ENCODE measurements at regions not wholly inside any gene's neighbourhood (a gene's known extent, or its start where the extent isn't known, plus 50 kb on each side); places are given as distances from the start of the nearest gene placed in this dataset.

DNA sequence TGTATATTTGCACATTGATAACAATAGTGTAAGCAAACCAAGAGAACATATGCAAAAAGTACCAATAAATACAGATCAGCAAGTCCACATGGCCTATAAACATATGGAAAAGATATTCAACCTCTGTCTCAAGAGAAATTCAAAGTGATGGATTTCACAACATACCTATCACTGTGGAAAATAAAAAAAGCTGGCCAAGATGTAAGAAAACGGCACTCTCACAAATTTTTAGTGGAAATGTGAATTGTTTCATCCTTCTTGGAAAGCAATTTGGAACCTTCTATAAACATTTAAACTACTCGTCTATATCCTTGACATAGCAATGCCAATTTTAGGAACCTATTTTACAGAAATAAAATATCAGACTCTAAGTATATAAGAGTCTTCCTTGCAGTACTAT, 559.8 kb downstream of the QKI start:
- no peaks in the 10 kb centered on the region for H3K27me3 ChIP-seq (replicated peaks)
- no peak overlapping the region for H3K4me3 ChIP-seq (ENCODE audit: low read depth, low read length)
- H3K27ac ChIP-seq: no peak overlapping the region
- DNase-seq: no peak
- no peaks in the 10 kb centered on the region for H3K36me3 ChIP-seq (replicated peaks)
- TF ChIP-seq, protein P1, sequence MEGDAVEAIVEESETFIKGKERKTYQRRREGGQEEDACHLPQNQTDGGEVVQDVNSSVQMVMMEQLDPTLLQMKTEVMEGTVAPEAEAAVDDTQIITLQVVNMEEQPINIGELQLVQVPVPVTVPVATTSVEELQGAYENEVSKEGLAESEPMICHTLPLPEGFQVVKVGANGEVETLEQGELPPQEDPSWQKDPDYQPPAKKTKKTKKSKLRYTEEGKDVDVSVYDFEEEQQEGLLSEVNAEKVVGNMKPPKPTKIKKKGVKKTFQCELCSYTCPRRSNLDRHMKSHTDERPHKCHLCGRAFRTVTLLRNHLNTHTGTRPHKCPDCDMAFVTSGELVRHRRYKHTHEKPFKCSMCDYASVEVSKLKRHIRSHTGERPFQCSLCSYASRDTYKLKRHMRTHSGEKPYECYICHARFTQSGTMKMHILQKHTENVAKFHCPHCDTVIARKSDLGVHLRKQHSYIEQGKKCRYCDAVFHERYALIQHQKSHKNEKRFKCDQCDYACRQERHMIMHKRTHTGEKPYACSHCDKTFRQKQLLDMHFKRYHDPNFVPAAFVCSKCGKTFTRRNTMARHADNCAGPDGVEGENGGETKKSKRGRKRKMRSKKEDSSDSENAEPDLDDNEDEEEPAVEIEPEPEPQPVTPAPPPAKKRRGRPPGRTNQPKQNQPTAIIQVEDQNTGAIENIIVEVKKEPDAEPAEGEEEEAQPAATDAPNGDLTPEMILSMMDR (IDR thresholded peaks at IDR 0.05; ENCODE audit: low read depth, low read length, missing control alignments): no peak
- in situ Hi-C loops (cut with HindIII; ENCODE audit: low pct_ligation_motif_present, low sequenced_read_pairs): no loop called here

DNA sequence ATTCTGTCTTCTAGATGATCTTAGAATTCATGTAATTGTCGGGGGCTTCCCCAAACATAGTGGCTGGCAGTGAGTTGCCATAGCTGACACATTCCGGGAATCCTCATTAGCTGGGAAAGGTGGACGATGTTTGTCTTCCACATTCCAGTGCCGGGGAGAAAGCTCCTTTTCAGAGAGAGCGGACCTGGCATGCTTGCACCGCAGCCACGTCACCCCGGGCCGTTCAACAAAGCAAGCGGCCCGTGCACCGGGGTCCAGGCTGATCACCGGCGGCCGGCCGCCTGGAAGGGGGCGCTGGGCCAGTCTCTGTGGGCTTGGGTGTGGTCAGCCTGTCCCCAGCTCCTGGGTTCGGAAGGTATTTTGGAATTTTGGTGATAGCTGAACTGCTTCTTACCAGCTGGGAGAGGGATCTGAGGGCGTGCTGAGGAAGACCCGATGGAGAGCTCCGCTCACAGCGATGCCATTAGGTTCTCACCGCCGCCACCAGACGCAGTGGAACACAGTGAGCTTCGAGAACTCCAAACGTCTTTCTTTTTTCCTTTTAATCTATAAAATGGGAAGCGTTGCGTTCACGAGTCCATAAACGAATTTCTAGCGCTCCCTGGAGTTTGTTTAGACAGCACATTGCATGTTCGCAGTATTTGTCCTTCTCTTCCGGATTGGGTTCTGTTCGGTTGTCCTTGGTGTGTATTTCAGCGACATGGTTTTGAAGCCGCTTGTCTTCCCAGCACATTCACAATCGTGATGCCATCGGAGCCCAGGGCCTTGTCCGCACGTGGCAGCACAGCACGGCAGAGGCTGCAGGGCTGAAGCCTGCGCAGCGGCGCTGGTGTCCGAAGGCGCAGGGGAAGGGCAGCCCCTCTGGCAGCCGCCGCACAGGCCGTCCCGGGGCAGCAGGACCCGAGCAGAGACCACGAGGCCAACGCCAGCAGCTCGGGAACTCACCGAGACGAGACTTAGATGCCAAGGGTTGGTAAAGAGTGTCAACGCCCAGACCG, 557.6 kb downstream of the QKI start:
- no peak for DNase-seq
- no peak overlapping the region for H3K27ac ChIP-seq
- no peak overlapping the region for H3K4me3 ChIP-seq (ENCODE audit: low read depth, low read length)
- H3K27me3 ChIP-seq (replicated peaks): no peaks in the 10 kb centered on the region
- TF ChIP-seq, protein P1 (IDR thresholded peaks at IDR 0.05; ENCODE audit: low read depth, low read length, missing control alignments): no peak
- H3K36me3 ChIP-seq (replicated peaks): no peaks in the 10 kb centered on the region
- in situ Hi-C loops (cut with HindIII; ENCODE audit: low pct_ligation_motif_present, low sequenced_read_pairs): no loop called here

DNA sequence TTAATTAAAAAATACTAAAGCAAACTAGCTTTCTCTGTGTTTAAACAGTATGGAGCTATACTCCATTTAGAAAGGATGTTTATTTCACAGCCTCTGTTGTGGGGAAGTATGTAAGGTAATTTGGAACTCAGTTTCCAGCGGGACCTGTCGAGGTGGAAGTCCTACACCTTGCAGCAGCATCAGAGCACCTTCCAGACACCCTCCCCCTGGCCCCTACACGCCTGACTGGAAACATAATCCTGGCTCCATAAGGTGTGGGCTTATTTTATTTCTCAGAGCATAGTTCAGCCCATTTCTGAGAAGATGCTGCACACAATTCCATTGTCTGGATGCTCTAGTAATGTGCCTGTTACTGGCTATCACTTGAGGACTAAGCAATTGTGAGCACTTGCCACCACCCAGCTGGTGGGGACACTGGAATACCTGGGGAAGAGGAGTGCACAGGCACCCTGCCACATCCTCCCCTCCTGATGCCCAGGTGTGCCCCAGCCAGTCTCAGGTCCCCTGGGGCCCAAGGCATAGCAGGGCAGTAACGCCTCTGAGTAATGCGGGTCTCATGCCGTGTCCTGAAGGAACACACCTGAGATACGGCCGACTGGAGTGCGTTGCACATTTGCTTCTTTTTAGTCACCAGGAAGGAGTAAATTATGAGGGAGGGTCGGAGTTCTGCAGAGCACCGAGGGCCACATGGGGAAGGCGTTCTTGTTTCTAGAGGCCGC, 556.5 kb downstream of the QKI start:
- no peak overlapping the region for H3K4me3 ChIP-seq (ENCODE audit: low read depth, low read length)
- TF ChIP-seq, protein P1 (IDR thresholded peaks at IDR 0.05; ENCODE audit: low read depth, low read length, missing control alignments): no peak
- no peak overlapping the region for H3K27ac ChIP-seq
- no peak for DNase-seq
- H3K27me3 ChIP-seq (replicated peaks): no peaks in the 10 kb centered on the region
- in situ Hi-C loops (cut with HindIII; ENCODE audit: low pct_ligation_motif_present, low sequenced_read_pairs): no loop called here
- H3K36me3 ChIP-seq (replicated peaks): no peaks in the 10 kb centered on the region

DNA sequence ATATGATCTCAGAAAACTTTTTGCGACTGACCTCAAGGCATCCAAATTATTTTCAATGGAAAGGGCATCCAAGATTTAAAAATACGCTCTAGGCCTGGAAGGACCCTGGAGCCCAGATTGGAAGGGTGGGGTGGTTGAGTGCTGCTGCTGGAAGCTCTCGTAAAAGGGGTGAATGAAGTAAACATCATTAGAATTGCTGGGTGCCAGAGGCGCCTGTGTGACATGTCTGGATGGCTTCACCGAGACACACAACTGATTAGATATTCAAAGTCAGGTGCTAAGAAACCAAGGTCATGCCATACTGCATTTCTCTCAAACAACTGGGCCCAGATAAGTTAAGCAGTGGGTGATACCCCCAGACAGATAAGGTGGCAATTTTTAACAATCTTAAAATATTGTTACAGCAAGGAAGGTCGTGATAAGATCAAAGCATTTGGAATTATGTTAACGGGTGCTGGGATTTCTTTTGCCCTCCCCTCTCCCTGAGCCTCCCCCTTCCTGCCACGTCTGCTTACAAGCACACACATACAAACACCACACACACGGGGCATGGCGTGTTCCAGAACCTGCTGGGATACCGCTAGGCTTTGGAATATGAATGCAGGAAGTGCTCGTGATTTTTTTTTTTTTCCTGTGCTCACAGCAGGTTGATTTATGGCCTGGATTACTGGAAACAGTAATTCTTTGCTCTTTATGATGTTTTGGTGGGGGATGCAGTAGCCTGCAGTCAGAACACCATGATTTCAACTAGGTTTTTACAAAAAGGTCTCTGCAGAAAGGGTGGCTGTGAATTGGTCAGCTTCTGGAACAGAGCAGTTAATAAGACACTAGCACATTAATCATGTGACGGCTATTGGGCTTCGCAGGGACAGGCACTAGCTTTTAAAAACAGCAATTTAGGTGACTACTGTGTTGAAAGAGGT, 551.2 kb downstream of the QKI start:
- Histone ChIP-seq H3K36me3 (replicated peaks) (no peaks in the 10 kb centered on the region), H3K27ac (no peak overlapping the region), H3K4me3 (ENCODE audit: low read depth, low read length) (no peak overlapping the region), H3K27me3 (replicated peaks) (no peaks in the 10 kb centered on the region)
- TF ChIP-seq, protein P1 (IDR thresholded peaks at IDR 0.05; ENCODE audit: low read depth, low read length, missing control alignments): no peak
- in situ Hi-C loops (cut with HindIII; ENCODE audit: low pct_ligation_motif_present, low sequenced_read_pairs): no loop called here
- no peak for DNase-seq

DNA sequence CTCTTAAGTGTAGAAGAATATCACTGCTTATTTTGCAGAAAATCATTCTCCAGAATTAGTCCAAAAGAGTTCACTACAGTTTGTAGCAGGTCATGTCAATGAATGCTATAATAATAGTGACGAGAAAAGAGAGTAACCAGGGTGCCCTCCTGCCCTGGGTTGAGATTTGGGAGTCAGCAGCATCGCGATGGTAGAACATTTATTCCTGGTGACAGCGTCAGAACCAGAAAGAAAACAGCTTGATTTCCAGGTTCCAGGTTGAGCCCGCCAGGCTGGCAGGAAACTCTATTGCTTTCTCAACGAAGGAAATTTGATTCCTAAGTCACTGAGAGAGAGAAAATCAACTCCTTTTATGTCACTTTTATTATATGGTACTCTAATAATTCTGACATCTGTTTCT, 550.3 kb downstream of the QKI start:
- H3K27ac ChIP-seq: no peak overlapping the region
- no peaks in the 10 kb centered on the region for H3K36me3 ChIP-seq (replicated peaks)
- TF ChIP-seq, protein P1 (IDR thresholded peaks at IDR 0.05; ENCODE audit: low read depth, low read length, missing control alignments): no peak
- in situ Hi-C loops (cut with HindIII; ENCODE audit: low pct_ligation_motif_present, low sequenced_read_pairs): no loop called here
- H3K4me3 ChIP-seq (ENCODE audit: low read depth, low read length): no peak overlapping the region
- DNase-seq: no peak
- H3K27me3 ChIP-seq (replicated peaks): no peaks in the 10 kb centered on the region

Measured in brain microvascular endothelial cell (primary cell).